Peyer's patch (tissue), 4 donors: ENCODE measurements at regions not wholly inside any gene's neighbourhood (a gene's known extent, or its start where the extent isn't known, plus 50 kb on each side); places are given as distances from the start of the nearest gene placed in this dataset.

Experiments
- POLR2A ChIP-seq, 2 donors: fragments of 450-650 bp; IDR thresholded peaks; one replicate each; pipeline ENCODE4 v1.5.1; 2017; ENCODE audit warnings: antibody characterized with exemption in 2 of 2, mild to moderate bottlenecking in 2 of 2, moderate library complexity in 2 of 2
- TF ChIP-seq, protein P1 (sequence below), 6 experiments: fragments of 450-650 bp in 4 of 6; fragments of 200-600 bp in 2 of 6; sonication (generic) in 1 of 6; IDR thresholded peaks; one replicate each; pipeline ENCODE4 v1.5.1; 2017 to 2019; ENCODE audit warnings: antibody characterized with exemption in 6 of 6, mild to moderate bottlenecking in 3 of 6, moderate library complexity in 1 of 6

DNA sequence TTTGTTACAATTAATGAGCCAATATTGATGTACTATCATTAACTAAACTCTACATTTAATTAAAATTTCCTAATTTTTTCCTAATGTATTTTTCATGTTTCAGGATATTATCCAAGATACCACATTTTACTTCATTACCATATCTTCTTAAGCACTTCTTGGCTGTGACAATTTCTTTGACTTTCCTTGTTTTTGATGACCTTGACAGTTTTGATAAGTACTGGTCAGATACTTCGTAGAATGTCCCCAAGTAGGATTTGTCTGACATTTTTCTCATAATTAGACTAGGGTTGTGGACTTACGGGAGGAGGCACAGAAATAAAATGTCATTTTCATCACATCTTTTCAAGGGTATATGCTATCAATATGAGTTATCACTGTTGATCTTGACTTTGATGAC lies 700.9 kb downstream of the BCL11B start:
- TF ChIP-seq, protein P1, sequence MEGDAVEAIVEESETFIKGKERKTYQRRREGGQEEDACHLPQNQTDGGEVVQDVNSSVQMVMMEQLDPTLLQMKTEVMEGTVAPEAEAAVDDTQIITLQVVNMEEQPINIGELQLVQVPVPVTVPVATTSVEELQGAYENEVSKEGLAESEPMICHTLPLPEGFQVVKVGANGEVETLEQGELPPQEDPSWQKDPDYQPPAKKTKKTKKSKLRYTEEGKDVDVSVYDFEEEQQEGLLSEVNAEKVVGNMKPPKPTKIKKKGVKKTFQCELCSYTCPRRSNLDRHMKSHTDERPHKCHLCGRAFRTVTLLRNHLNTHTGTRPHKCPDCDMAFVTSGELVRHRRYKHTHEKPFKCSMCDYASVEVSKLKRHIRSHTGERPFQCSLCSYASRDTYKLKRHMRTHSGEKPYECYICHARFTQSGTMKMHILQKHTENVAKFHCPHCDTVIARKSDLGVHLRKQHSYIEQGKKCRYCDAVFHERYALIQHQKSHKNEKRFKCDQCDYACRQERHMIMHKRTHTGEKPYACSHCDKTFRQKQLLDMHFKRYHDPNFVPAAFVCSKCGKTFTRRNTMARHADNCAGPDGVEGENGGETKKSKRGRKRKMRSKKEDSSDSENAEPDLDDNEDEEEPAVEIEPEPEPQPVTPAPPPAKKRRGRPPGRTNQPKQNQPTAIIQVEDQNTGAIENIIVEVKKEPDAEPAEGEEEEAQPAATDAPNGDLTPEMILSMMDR (IDR thresholded peaks at IDR 0.05) = no peak
- no peak for TF ChIP-seq POLR2A (IDR thresholded peaks at IDR 0.05)
